OCI-LY1 (cell line): ENCODE measurements at regions not wholly inside any gene's neighbourhood (a gene's known extent, or its start where the extent isn't known, plus 50 kb on each side); places are given as distances from the start of the nearest gene placed in this dataset.

Experiments
- H2AFZ ChIP-seq: fragments of 200-600 bp; sonication (generic), shearing (Covaris generic); 2 replicates; pipeline ENCODE4 v1.6.0; 2014; ENCODE audit warnings: antibody characterized with exemption, mild to moderate bottlenecking, low read length
- H3F3A ChIP-seq: fragments of 200-600 bp; sonication (generic), shearing (Covaris generic); 2 replicates; pipeline ENCODE4 v1.6.0; 2014; ENCODE audit warnings: mild to moderate bottlenecking, antibody characterized with exemption, low read length, moderate library complexity; ENCODE audit not compliant: insufficient read depth
- H3K27ac ChIP-seq: fragments of 200-600 bp; sonication (generic); 2 replicates; pipeline ENCODE4 v1.5.1; 2014; ENCODE audit warnings: low read length, mixed run types, mild to moderate bottlenecking, low read depth; ENCODE audit not compliant: poor library complexity, severe bottlenecking
- H3K27me3 ChIP-seq: fragments of 200-600 bp; sonication (generic); 2 replicates; pipeline ENCODE4 v1.6.0; 2014; ENCODE audit warnings: antibody characterized with exemption, mild to moderate bottlenecking, low read length, moderate library complexity; ENCODE audit not compliant: insufficient read depth
- H3K36me3 ChIP-seq: fragments of 200-600 bp; sonication (generic); 2 replicates; pipeline ENCODE4 v1.6.1; 2014; ENCODE audit warnings: mild to moderate bottlenecking, antibody characterized with exemption, low read length, moderate library complexity, mixed read lengths; ENCODE audit not compliant: insufficient read depth
- H3K4me1 ChIP-seq: fragments of 200-600 bp; sonication (generic); 2 replicates; pipeline ENCODE4 v1.5.1; 2014; ENCODE audit warnings: mild to moderate bottlenecking, low read length, moderate library complexity; ENCODE audit not compliant: insufficient read depth, severe bottlenecking
- H3K4me2 ChIP-seq: fragments of 200-600 bp; sonication (generic), shearing (Covaris generic); 2 replicates; pipeline ENCODE4 v1.6.1; 2014; ENCODE audit warnings: low read length
- H3K4me3 ChIP-seq: fragments of 200-600 bp; sonication (generic); 2 replicates; pipeline ENCODE4 v1.5.1; 2014; ENCODE audit warnings: low read length, low read depth, mild to moderate bottlenecking, mixed read lengths; ENCODE audit not compliant: poor library complexity, severe bottlenecking
- H3K79me2 ChIP-seq: fragments of 200-600 bp; shearing (Covaris generic); 2 replicates; pipeline ENCODE4 v1.6.1; 2016; ENCODE audit warnings: mixed run types, low read length, mixed read lengths; ENCODE audit not compliant: insufficient read depth
- H3K9ac ChIP-seq: fragments of 200-600 bp; sonication (generic), shearing (Covaris generic); 2 replicates; pipeline ENCODE4 v1.6.1; 2014; ENCODE audit warnings: mild to moderate bottlenecking, low read length, mixed read lengths
- H3K9me2 ChIP-seq: fragments of 200-600 bp; sonication (generic), shearing (Covaris generic); 2 replicates; pipeline ENCODE4 v1.6.1; 2014; ENCODE audit warnings: low read depth, mild to moderate bottlenecking, low read length, mixed read lengths
- H3K9me3 ChIP-seq: fragments of 200-600 bp; shearing (Covaris generic); 2 replicates; pipeline ENCODE4 v1.6.1; 2014; ENCODE audit warnings: low read length, mixed read lengths
- H4K20me1 ChIP-seq: fragments of 200-600 bp; sonication (generic), shearing (Covaris generic); 2 replicates; pipeline ENCODE4 v1.6.0; 2016; ENCODE audit warnings: mild to moderate bottlenecking, low read length; ENCODE audit not compliant: insufficient read depth
- EZH2 ChIP-seq: fragments of 200-600 bp; sonication (generic), shearing (Covaris generic); IDR thresholded peaks from 2 replicates; pipeline ENCODE4 v1.8.0; 2017; ENCODE audit warnings: borderline replicate concordance, mixed run types, mild to moderate bottlenecking, antibody characterized with exemption, low read length, moderate library complexity, mixed read lengths
- TF ChIP-seq, protein P1 (sequence below): fragments of 200-600 bp; sonication (generic), shearing (Covaris generic); IDR thresholded peaks from 2 replicates; pipeline ENCODE4 v1.5.1; 2017; ENCODE audit warnings: mild to moderate bottlenecking, antibody characterized with exemption, low read length, moderate library complexity, mixed read lengths

DNA sequence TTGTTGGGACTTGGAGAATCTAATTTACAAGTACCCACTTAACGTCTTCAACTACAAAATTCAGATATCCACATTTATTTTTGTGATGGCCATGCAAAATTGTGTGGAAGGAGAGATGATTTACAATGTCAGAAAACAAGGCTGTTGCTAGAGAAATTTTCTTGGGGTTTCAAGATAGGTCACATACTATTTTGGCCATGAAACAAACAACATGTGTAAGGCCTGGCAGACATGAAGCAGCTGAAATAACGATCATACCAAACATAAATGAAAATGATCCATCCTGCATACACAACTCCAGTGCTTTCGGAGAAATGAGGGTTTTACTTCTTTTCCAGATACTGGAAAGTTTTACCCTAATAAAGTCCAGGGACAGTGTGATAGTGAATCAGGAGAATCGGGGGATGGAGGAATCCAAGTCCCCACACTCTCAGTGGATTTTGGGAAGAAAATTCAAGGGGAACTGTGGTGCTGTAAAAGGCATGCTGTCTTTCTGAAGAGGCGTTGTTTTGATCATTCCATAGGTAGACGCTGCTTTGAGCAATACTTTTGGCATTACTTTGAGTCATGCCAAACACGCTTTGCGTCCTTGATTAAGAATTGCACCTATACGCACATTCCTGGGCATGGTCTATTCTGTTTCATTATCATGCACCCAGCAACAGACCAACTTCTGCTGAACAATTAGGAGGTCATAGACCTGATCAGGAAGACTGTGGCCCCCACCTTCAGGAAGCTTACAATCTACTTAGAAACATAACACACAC, 79.4 kb downstream of the POU3F3 start:
- no peak for TF ChIP-seq EZH2
- TF ChIP-seq, protein P1, sequence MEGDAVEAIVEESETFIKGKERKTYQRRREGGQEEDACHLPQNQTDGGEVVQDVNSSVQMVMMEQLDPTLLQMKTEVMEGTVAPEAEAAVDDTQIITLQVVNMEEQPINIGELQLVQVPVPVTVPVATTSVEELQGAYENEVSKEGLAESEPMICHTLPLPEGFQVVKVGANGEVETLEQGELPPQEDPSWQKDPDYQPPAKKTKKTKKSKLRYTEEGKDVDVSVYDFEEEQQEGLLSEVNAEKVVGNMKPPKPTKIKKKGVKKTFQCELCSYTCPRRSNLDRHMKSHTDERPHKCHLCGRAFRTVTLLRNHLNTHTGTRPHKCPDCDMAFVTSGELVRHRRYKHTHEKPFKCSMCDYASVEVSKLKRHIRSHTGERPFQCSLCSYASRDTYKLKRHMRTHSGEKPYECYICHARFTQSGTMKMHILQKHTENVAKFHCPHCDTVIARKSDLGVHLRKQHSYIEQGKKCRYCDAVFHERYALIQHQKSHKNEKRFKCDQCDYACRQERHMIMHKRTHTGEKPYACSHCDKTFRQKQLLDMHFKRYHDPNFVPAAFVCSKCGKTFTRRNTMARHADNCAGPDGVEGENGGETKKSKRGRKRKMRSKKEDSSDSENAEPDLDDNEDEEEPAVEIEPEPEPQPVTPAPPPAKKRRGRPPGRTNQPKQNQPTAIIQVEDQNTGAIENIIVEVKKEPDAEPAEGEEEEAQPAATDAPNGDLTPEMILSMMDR, result no peak

DNA sequence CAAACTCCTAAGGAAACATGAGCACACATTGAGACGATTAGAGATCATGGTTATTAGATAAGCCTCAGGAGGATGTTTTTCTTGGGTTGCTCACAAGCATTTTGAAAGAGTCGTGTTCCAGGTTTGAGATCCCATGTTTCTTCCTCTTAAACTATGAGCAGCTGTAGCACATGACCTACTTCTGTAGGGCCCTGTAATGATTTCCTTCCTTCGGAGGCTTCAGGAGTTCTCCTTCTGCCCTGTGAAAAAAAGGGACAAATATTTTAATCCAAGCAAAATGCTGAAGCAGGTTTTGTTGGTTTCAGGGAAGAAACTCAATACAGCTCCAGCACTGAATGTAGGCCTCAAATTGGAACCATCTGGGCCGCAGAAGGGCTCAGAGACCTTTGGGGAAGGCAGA, 82.6 kb downstream of the POU3F3 start:
- no peaks in the 10 kb centered on the region for H3K79me2 ChIP-seq
- H3K9me2 ChIP-seq, result no peaks in the 10 kb centered on the region
- H3K36me3 ChIP-seq, result no peaks in the 10 kb centered on the region
- no peak overlapping the region for H3K27ac ChIP-seq
- H3K9ac ChIP-seq, result no peak overlapping the region
- H4K20me1 ChIP-seq, result no peaks in the 10 kb centered on the region
- H3K4me2 ChIP-seq, result no peak overlapping the region
- H3K4me3 ChIP-seq, result no peak overlapping the region
- H3K4me1 ChIP-seq, result no peaks in the 10 kb centered on the region
- TF ChIP-seq, protein P1, result no peak
- TF ChIP-seq EZH2, result no peak
- H2AFZ ChIP-seq, result no peak overlapping the region
- no peaks in the 10 kb centered on the region for H3K9me3 ChIP-seq
- 0 out of 2 replicates have a peak, but pooled peaks cover 7% of the 10 kb centered on the region for H3K27me3 ChIP-seq
- H3F3A ChIP-seq, result no peaks in the 10 kb centered on the region

More for the DNA sequence above, 79.4 kb downstream of the POU3F3 start:
- peaks cover 7% of the 10 kb centered on the region; the same call in 1 of the 2 replicates for H3K27me3 ChIP-seq
- H3K27ac ChIP-seq, result no peak overlapping the region
- H3K36me3 ChIP-seq, result no peaks in the 10 kb centered on the region
- no peaks in the 10 kb centered on the region for H3K4me1 ChIP-seq
- H3K9me2 ChIP-seq, result no peaks in the 10 kb centered on the region
- H3K9ac ChIP-seq, result no peak overlapping the region
- H3F3A ChIP-seq, result no peaks in the 10 kb centered on the region
- H3K79me2 ChIP-seq, result no peaks in the 10 kb centered on the region
- no peaks in the 10 kb centered on the region for H3K9me3 ChIP-seq
- no peak overlapping the region for H3K4me3 ChIP-seq
- H4K20me1 ChIP-seq, result no peaks in the 10 kb centered on the region
- H3K4me2 ChIP-seq, result no peak overlapping the region
- H2AFZ ChIP-seq, result no peak overlapping the region

DNA sequence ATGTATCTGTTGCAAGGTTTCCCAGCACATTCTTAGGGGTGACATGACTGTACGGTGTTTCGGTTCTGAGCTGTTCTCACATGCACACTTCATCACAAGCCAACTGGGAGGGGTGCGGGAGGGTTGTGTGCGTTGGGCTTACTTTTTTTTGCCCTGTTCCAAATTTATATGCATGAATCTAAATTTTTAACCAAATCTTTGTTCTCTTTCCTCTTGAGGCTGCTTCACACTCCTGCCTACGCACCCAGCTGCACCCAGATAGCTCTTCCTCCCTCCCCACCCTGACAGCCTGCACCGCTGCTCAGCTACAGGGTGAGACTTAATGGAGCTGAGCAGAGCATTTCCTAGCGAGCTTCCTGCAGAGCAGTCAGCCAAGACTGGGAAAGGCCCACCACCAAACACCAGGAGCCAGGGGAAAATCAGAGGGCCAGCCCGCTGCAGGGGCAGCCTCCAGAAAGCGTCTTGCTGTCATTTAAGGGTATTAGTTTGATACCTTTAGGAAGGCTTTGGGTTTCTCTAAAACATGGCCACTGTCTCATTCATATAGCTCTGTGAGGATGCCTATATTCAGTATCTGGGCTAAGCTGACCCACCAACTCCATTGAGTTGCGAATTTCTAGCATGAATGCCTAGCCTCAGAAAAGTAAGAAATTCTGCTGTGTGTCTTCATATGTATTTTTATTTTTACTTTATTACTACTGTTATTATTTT, 84.5 kb downstream of the POU3F3 start:
- H3K27ac ChIP-seq, result no peak overlapping the region
- H2AFZ ChIP-seq, result no peak overlapping the region
- H3K9me2 ChIP-seq, result no peaks in the 10 kb centered on the region
- no peaks in the 10 kb centered on the region for H4K20me1 ChIP-seq
- H3K9ac ChIP-seq, result no peak overlapping the region
- no peak overlapping the region for H3K4me3 ChIP-seq
- no peaks in the 10 kb centered on the region for H3K36me3 ChIP-seq
- no peaks in the 10 kb centered on the region for H3K79me2 ChIP-seq
- H3K4me2 ChIP-seq, result no peak overlapping the region
- H3F3A ChIP-seq, result no peaks in the 10 kb centered on the region
- H3K4me1 ChIP-seq, result no peaks in the 10 kb centered on the region
- TF ChIP-seq, protein P1, result no peak
- TF ChIP-seq EZH2, result no peak
- 0 out of 2 replicates have a peak, but pooled peaks cover 7% of the 10 kb centered on the region for H3K27me3 ChIP-seq
- no peaks in the 10 kb centered on the region for H3K9me3 ChIP-seq
